Prostate gland (tissue), 2 donors: ENCODE measurements at regions not wholly inside any gene's neighbourhood (a gene's known extent, or its start where the extent isn't known, plus 50 kb on each side); places are given as distances from the start of the nearest gene placed in this dataset.

Source experiments
- CTCF ChIP-seq, 4 experiments: fragments of 200-600 bp in 2 of 4; fragments of 450-650 bp in 2 of 4; sonication (generic) in 2 of 4; IDR thresholded peaks; 1 replicate in 3 of 4; 2 replicates in 1 of 4; pipeline ENCODE4 v1.5.1; 2016 to 2019; ENCODE audit warnings: antibody characterized with exemption in 4 of 4, mild to moderate bottlenecking in 2 of 4, moderate library complexity in 2 of 4
- POLR2A ChIP-seq: fragments of 450-650 bp; IDR thresholded peaks from one replicate; pipeline ENCODE4 v1.6.1; 2016; ENCODE audit warnings: antibody characterized with exemption, mild to moderate bottlenecking

GRCh38 chr10:125222515-125223308 is 62.3 kb upstream of the CTBP2 start:
- no peak for TF ChIP-seq CTCF (IDR thresholded peaks at IDR 0.05)
- TF ChIP-seq POLR2A = no peak
